ENCODE measurements at regions not wholly inside any gene's neighbourhood (a gene's known extent, or its start where the extent isn't known, plus 50 kb on each side); places are given as distances from the start of the nearest gene placed in this dataset.

DNA sequence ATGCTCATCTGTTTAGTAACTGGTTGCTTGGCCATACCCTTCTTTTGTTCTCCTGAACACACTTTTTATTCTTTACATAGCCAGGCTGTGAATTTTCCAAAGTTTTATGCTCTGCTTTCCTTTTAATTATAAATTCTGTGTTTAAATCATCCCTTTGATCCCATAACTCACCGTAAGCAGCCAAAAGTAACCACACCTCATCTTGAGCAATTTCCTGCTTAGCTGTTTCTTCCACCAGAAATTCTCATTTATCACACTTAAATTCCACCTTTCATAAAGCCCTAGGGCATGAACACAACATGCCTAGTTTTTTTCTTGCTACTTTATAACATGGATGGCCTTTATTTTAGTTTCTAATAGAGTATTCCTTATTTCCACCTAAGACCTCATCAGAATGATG lies 510.7 kb downstream of the C12orf50 start:
- no peak overlapping the region for H3K27ac ChIP-seq
- no peak overlapping the region for H3K4me3 ChIP-seq
- H3K4me1 ChIP-seq = no peaks in the 10 kb centered on the region
- 38% methylated on average over 1 of the region's 1 CpG for WGBS, 2 donors
- no peaks in the 10 kb centered on the region for H3K9me3 ChIP-seq
- ATAC-seq (ENCODE audit: low FRiP score in 2 of 2) = no peak
- H3K27me3 ChIP-seq = no peaks in the 10 kb centered on the region
- DNase-seq = no peak
- no peaks in the 10 kb centered on the region for H3K36me3 ChIP-seq
- no peak for TF ChIP-seq POLR2AphosphoS5 (IDR thresholded peaks at IDR 0.05)
- no peak for TF ChIP-seq POLR2A (IDR thresholded peaks at IDR 0.05)
- TF ChIP-seq, protein P1, sequence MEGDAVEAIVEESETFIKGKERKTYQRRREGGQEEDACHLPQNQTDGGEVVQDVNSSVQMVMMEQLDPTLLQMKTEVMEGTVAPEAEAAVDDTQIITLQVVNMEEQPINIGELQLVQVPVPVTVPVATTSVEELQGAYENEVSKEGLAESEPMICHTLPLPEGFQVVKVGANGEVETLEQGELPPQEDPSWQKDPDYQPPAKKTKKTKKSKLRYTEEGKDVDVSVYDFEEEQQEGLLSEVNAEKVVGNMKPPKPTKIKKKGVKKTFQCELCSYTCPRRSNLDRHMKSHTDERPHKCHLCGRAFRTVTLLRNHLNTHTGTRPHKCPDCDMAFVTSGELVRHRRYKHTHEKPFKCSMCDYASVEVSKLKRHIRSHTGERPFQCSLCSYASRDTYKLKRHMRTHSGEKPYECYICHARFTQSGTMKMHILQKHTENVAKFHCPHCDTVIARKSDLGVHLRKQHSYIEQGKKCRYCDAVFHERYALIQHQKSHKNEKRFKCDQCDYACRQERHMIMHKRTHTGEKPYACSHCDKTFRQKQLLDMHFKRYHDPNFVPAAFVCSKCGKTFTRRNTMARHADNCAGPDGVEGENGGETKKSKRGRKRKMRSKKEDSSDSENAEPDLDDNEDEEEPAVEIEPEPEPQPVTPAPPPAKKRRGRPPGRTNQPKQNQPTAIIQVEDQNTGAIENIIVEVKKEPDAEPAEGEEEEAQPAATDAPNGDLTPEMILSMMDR (IDR thresholded peaks at IDR 0.05) = no peak
- TF ChIP-seq EP300 (IDR thresholded peaks at IDR 0.05) = no peak

GRCh38 chr12:87518036-87518435 lies 511.2 kb downstream of the C12orf50 start:
- ATAC-seq (ENCODE audit: low FRiP score in 2 of 2) = no peak
- WGBS, 2 donors = 92 to 100% methylated on average over 1 of the region's 1 CpG
- TF ChIP-seq POLR2A (IDR thresholded peaks at IDR 0.05) (no peak), POLR2AphosphoS5 (IDR thresholded peaks at IDR 0.05) (no peak), EP300 (IDR thresholded peaks at IDR 0.05) (no peak)
- TF ChIP-seq, protein P1 (IDR thresholded peaks at IDR 0.05) = no peak
- no peaks in the 10 kb centered on the region for H3K9me3 ChIP-seq
- no peak overlapping the region for H3K27ac ChIP-seq
- no peak for DNase-seq
- H3K4me3 ChIP-seq = no peak overlapping the region
- no peaks in the 10 kb centered on the region for H3K27me3 ChIP-seq
- H3K4me1 ChIP-seq = no peaks in the 10 kb centered on the region
- H3K36me3 ChIP-seq = no peaks in the 10 kb centered on the region

GRCh38 chr12:87513536-87514280 lies 515.5 kb downstream of the C12orf50 start:
- WGBS, 2 donors = 55 to 64% methylated on average over 2 of the region's 2 CpGs

DNA sequence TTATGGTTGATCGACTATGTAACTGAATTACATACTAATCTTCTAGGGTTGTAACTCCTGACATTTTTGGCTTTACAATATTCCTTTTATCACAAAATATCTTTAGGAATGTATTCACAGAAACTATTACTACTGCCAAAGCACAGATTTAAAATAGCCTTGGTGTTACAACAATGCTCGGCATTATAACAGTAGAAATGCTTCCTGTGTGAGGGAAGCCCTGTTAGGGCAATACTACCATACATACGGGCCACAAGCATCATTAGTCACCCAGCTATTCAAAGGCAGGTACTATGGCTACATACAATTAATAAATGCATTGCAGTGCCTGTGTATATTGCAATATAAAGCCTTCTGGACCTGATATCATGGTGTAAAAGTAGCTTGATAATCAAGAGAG lies 517.8 kb downstream of the C12orf50 start:
- WGBS, 2 donors = 71 to 77% methylated on average over 3 of the region's 3 CpGs
- Histone ChIP-seq H3K4me3 (no peak overlapping the region), H3K27me3 (no peaks in the 10 kb centered on the region), H3K27ac (no peak overlapping the region), H3K4me1 (no peaks in the 10 kb centered on the region), H3K36me3 (no peaks in the 10 kb centered on the region), H3K9me3 (no peaks in the 10 kb centered on the region)
- no peak for DNase-seq
- no peak for ATAC-seq (ENCODE audit: low FRiP score in 2 of 2)
- TF ChIP-seq POLR2AphosphoS5 (IDR thresholded peaks at IDR 0.05) = no peak
- no peak for TF ChIP-seq EP300 (IDR thresholded peaks at IDR 0.05)
- TF ChIP-seq, protein P1 (IDR thresholded peaks at IDR 0.05) = no peak
- TF ChIP-seq POLR2A (IDR thresholded peaks at IDR 0.05) = no peak

More at GRCh38 chr12:87513536-87514280, 515.5 kb downstream of the C12orf50 start:
- no peaks in the 10 kb centered on the region for H3K4me1 ChIP-seq
- DNase-seq = no peak
- ATAC-seq (ENCODE audit: low FRiP score in 2 of 2) = no peak
- H3K27me3 ChIP-seq = no peaks in the 10 kb centered on the region
- TF ChIP-seq POLR2AphosphoS5 (IDR thresholded peaks at IDR 0.05) = no peak
- TF ChIP-seq POLR2A (IDR thresholded peaks at IDR 0.05) = no peak
- TF ChIP-seq EP300 (IDR thresholded peaks at IDR 0.05) = no peak
- TF ChIP-seq, protein P1 (IDR thresholded peaks at IDR 0.05) = no peak
- no peaks in the 10 kb centered on the region for H3K9me3 ChIP-seq
- H3K27ac ChIP-seq = no peak overlapping the region
- H3K4me3 ChIP-seq = no peak overlapping the region
- H3K36me3 ChIP-seq = no peaks in the 10 kb centered on the region

DNA sequence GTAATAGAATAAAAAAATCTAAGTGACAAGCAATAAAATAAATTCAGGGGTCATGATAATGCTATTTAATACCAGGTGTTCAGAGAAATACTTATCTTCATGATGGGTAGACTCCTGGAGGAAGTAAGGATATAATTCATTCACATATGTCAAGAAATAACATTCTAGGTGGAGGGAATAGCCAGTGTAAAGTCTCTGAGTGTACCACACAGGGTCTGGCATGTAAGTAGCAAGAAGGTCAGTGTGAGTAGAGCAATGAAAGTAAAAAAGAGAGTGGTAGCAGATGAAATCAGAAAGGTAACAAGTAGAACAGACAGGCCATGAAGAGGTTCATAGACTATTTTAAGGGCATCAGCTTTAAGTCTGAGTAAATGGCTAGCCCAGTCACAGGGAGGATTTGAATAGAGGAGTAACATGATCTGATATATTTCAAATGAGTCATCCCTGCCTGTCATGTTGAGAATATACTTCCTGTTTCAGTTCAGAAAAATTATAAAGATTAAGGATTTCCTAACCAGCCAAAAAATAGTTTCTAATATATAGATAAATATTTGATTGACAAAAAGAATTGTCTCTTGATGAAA lies 519.9 kb downstream of the C12orf50 start:
- no peak overlapping the region for H3K27ac ChIP-seq
- DNase-seq (no peak), ATAC-seq (ENCODE audit: low FRiP score in 2 of 2) (no peak)
- H3K36me3 ChIP-seq = no peaks in the 10 kb centered on the region
- no peak overlapping the region for H3K4me3 ChIP-seq
- H3K27me3 ChIP-seq = no peaks in the 10 kb centered on the region
- TF ChIP-seq, protein P1 (IDR thresholded peaks at IDR 0.05) = no peak
- no peak for TF ChIP-seq EP300 (IDR thresholded peaks at IDR 0.05)
- no peak for TF ChIP-seq POLR2A (IDR thresholded peaks at IDR 0.05)
- no peaks in the 10 kb centered on the region for H3K9me3 ChIP-seq
- no peaks in the 10 kb centered on the region for H3K4me1 ChIP-seq

All from upper lobe of left lung (tissue), 6 donors.